GM23338 (cell line): ENCODE measurements at regions not wholly inside any gene's neighbourhood (a gene's known extent, or its start where the extent isn't known, plus 50 kb on each side); places are given as distances from the start of the nearest gene placed in this dataset.

Experiments
- ATAC-seq: fragments of 200-7000 bp; cut with Tn5 transposase; 3 replicates; pipeline ENCODE4 v1.9.1; 2020
- DNase-seq: peaks from one replicate; pipeline ENCODE4 v3.0.0-alpha.2; 2015; ENCODE audit warnings: low spot score
- H2AFZ ChIP-seq: fragments of 200-600 bp; sonication (generic); 2 replicates; pipeline ENCODE4 v1.8.0; 2016; ENCODE audit warnings: antibody characterized with exemption, mild to moderate bottlenecking, moderate library complexity
- H3F3A ChIP-seq: fragments of 200-600 bp; sonication (generic); replicated peaks from 2 replicates; pipeline ENCODE4 v1.8.0; 2017; ENCODE audit warnings: antibody characterized with exemption, mixed run types, low read depth
- H3K27ac ChIP-seq: fragments of 200-600 bp; sonication (generic); 2 replicates; pipeline ENCODE4 v1.6.1; 2016; ENCODE audit warnings: low read depth
- H3K27me3 ChIP-seq: fragments of 200-600 bp; sonication (generic); 2 replicates; pipeline ENCODE4 v1.8.0; 2016; ENCODE audit warnings: mild to moderate bottlenecking, mixed run types, moderate library complexity; ENCODE audit not compliant: insufficient read depth
- H3K36me3 ChIP-seq: fragments of 200-600 bp; sonication (generic); 2 replicates; pipeline ENCODE4 v1.8.0; 2016; ENCODE audit warnings: mild to moderate bottlenecking; ENCODE audit not compliant: insufficient read depth
- H3K4me1 ChIP-seq: fragments of 200-600 bp; sonication (generic); 2 replicates; pipeline ENCODE4 v1.8.0; 2016; ENCODE audit warnings: mild to moderate bottlenecking, moderate library complexity; ENCODE audit not compliant: insufficient read depth
- H3K4me2 ChIP-seq: fragments of 200-600 bp; sonication (generic); 2 replicates; pipeline ENCODE4 v1.7.1; 2017; ENCODE audit warnings: mixed run types
- H3K4me3 ChIP-seq: fragments of 200-600 bp; sonication (generic); 2 replicates; pipeline ENCODE4 v1.6.1; 2016; ENCODE audit warnings: mixed run types
- H3K79me2 ChIP-seq: fragments of 200-600 bp; sonication (generic); replicated peaks from 2 replicates; pipeline ENCODE4 v1.8.0; 2017; ENCODE audit warnings: mild to moderate bottlenecking; ENCODE audit not compliant: insufficient read depth
- H3K9me2 ChIP-seq: fragments of 200-600 bp; sonication (generic); 2 replicates; pipeline ENCODE4 v1.8.0; 2017; ENCODE audit not compliant: insufficient read depth
- H4K20me1 ChIP-seq: fragments of 200-600 bp; sonication (generic); replicated peaks from 2 replicates; pipeline ENCODE4 v1.8.0; 2017; ENCODE audit warnings: mild to moderate bottlenecking; ENCODE audit not compliant: insufficient read depth
- H3K27ac Mint-ChIP-seq: 2 replicates; pipeline ENCODE4 v1.8.0; 2020; ENCODE audit warnings: inconsistent platforms, mild to moderate bottlenecking, moderate library complexity, mixed read lengths
- H3K27me3 Mint-ChIP-seq: 3 replicates; pipeline ENCODE4 v1.8.0; 2022; ENCODE audit warnings: low read depth, mild to moderate bottlenecking, moderate library complexity, mixed read lengths, inconsistent platforms; ENCODE audit not compliant: insufficient read depth, poor library complexity
- H3K36me3 Mint-ChIP-seq: 3 replicates; pipeline ENCODE4 v1.8.0; 2021; ENCODE audit warnings: low read depth, mild to moderate bottlenecking, inconsistent platforms, moderate library complexity, mixed read lengths
- H3K4me1 Mint-ChIP-seq: 3 replicates; pipeline ENCODE4 v1.8.0; 2020; ENCODE audit warnings: mild to moderate bottlenecking, inconsistent platforms, mixed read lengths
- H3K4me3 Mint-ChIP-seq: 3 replicates; pipeline ENCODE4 v1.8.0; 2021; ENCODE audit warnings: moderate library complexity, mild to moderate bottlenecking, inconsistent platforms, mixed read lengths
- H3K9me3 Mint-ChIP-seq: 3 replicates; pipeline ENCODE4 v1.8.0; 2020; ENCODE audit warnings: moderate library complexity, mild to moderate bottlenecking, inconsistent platforms, mixed read lengths
- CREB1 ChIP-seq: fragments of 250-450 bp; sonication (Bioruptor Pico); IDR thresholded peaks from 2 replicates; pipeline ENCODE4 v1.5.0; 2020; ENCODE audit warnings: low read depth, mild to moderate bottlenecking, moderate library complexity
- ETS1 ChIP-seq: IDR thresholded peaks from 2 replicates; pipeline ENCODE4 v1.6.1; 2016; ENCODE audit warnings: antibody characterized with exemption
- EZH2phosphoT487 ChIP-seq: fragments of 200-600 bp; sonication (generic); IDR thresholded peaks from one replicate; pipeline ENCODE4 v1.8.1; 2018; ENCODE audit warnings: antibody characterized with exemption; ENCODE audit not compliant: unreplicated experiment
- JUNB ChIP-seq: IDR thresholded peaks from one replicate; pipeline ENCODE4 v1.6.1; 2016; ENCODE audit warnings: antibody characterized with exemption; ENCODE audit not compliant: unreplicated experiment
- NANOG ChIP-seq: IDR thresholded peaks from 2 replicates; pipeline ENCODE4 v1.6.1; 2016; ENCODE audit warnings: antibody characterized with exemption, borderline replicate concordance
- POLR2AphosphoS5 ChIP-seq: IDR thresholded peaks from 2 replicates; pipeline ENCODE4 v1.6.1; 2016; ENCODE audit warnings: antibody characterized with exemption, low read depth
- REST ChIP-seq: IDR thresholded peaks from one replicate; pipeline ENCODE4 v1.6.1; 2018; ENCODE audit warnings: antibody characterized with exemption; ENCODE audit not compliant: unreplicated experiment
- STAT1 ChIP-seq: IDR thresholded peaks from one replicate; pipeline ENCODE4 v1.6.1; 2016; ENCODE audit warnings: antibody characterized with exemption; ENCODE audit not compliant: unreplicated experiment
- ZNF114 ChIP-seq: fragments of 250-450 bp; sonication (Bioruptor Pico); IDR thresholded peaks from 2 replicates; pipeline ENCODE4 v1.5.0; 2020; ENCODE audit warnings: mild to moderate bottlenecking, moderate library complexity
- ZNF331 ChIP-seq: fragments of 250-450 bp; sonication (Bioruptor Pico); IDR thresholded peaks from 2 replicates; pipeline ENCODE4 v1.5.0; 2020; ENCODE audit warnings: low read depth, mild to moderate bottlenecking, moderate library complexity
- ZNF462 ChIP-seq: fragments of 250-450 bp; sonication (Bioruptor Pico); IDR thresholded peaks from 2 replicates; pipeline ENCODE4 v1.5.0; 2020; ENCODE audit warnings: mild to moderate bottlenecking, moderate library complexity

- H3K9me3 Mint-ChIP-seq, result 0 out of 3 replicates have a peak, but pooled peaks cover 2% of the 10 kb centered on the region
- no peaks in the 10 kb centered on the region for H3K79me2 ChIP-seq
- peaks cover 6% of the 10 kb centered on the region; the same call in 1 of the 2 replicates for H3K9me2 ChIP-seq
- no peak overlapping the region for H3K4me3 Mint-ChIP-seq
- ATAC-seq (no peak), DNase-seq (no peak)
- H3K27me3 Mint-ChIP-seq, result no peaks in the 10 kb centered on the region
- H3K36me3 Mint-ChIP-seq, result no peaks in the 10 kb centered on the region
- H3K36me3 ChIP-seq, result no peaks in the 10 kb centered on the region
- H3F3A ChIP-seq, result no peaks in the 10 kb centered on the region
- no peak overlapping the region for H3K4me3 ChIP-seq
- no peaks in the 10 kb centered on the region for H3K4me1 ChIP-seq
- no peak overlapping the region for H3K27ac Mint-ChIP-seq
- H3K4me2 ChIP-seq, result no peak overlapping the region
- H3K27ac ChIP-seq, result no peak overlapping the region
- no peak overlapping the region for H2AFZ ChIP-seq
- no peaks in the 10 kb centered on the region for H3K27me3 ChIP-seq
- no peaks in the 10 kb centered on the region; the same call in 2 of the 3 replicates for H3K4me1 Mint-ChIP-seq
- no peaks in the 10 kb centered on the region for H4K20me1 ChIP-seq
- TF ChIP-seq ZNF114 (CRISPR knock-in tag), result no peak
Measured at GRCh38 chr10:120782336-120782735, 68.8 kb upstream of the WDR11 start.

DNA sequence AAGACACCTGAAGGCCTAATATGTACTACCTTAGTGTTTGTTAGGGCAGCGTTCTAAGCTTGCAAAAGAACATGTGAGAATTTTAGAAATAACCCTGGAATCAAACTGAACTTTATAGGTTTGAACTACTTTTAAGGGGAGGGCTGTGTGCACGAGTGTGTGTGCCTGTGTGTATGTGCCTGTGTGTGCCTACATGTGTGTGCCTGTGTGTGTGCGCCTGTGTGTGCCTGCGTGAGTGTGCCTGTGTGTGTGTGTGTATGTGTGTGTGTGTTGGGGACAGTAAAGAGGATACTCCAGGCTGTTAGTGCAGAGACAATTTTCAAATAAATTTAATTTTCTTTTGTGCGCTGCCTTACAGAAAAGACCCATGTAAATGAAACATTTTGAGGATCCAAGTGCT is 68.1 kb upstream of the WDR11 start:
- H3K9me2 ChIP-seq, result peaks cover 9% of the 10 kb centered on the region; the same call in 1 of the 2 replicates
- no peaks in the 10 kb centered on the region for H3K36me3 Mint-ChIP-seq
- no peak overlapping the region for H2AFZ ChIP-seq
- H4K20me1 ChIP-seq, result no peaks in the 10 kb centered on the region
- no peaks in the 10 kb centered on the region for H3K4me1 ChIP-seq
- no peak for TF ChIP-seq ZNF114 (CRISPR knock-in tag)
- no peak for TF ChIP-seq ZNF462
- TF ChIP-seq NANOG, result no peak
- no peak for TF ChIP-seq POLR2AphosphoS5
- TF ChIP-seq ZNF331 (CRISPR knock-in tag), result no peak
- no peak for TF ChIP-seq STAT1
- TF ChIP-seq REST, result no peak
- no peak for TF ChIP-seq EZH2phosphoT487
- TF ChIP-seq CREB1 (CRISPR knock-in tag), result no peak
- no peak for TF ChIP-seq JUNB
- TF ChIP-seq ETS1, result no peak
- no peaks in the 10 kb centered on the region for H3F3A ChIP-seq
- H3K4me3 Mint-ChIP-seq, result no peak overlapping the region
- no peak overlapping the region for H3K27ac ChIP-seq
- H3K27me3 Mint-ChIP-seq, result no peaks in the 10 kb centered on the region
- no peaks in the 10 kb centered on the region for H3K27me3 ChIP-seq
- ATAC-seq, result no peak
- no peaks in the 10 kb centered on the region; the same call in 2 of the 3 replicates for H3K4me1 Mint-ChIP-seq
- no peak overlapping the region for H3K4me2 ChIP-seq
- no peak overlapping the region for H3K27ac Mint-ChIP-seq
- H3K9me3 Mint-ChIP-seq, result 0 out of 3 replicates have a peak, but pooled peaks cover 2% of the 10 kb centered on the region
- H3K79me2 ChIP-seq, result no peaks in the 10 kb centered on the region
- H3K4me3 ChIP-seq, result no peak overlapping the region
- H3K36me3 ChIP-seq, result no peaks in the 10 kb centered on the region
- no peak for DNase-seq
